ENCODE measurements at regions not wholly inside any gene's neighbourhood (a gene's known extent, or its start where the extent isn't known, plus 50 kb on each side); places are given as distances from the start of the nearest gene placed in this dataset.

DNA sequence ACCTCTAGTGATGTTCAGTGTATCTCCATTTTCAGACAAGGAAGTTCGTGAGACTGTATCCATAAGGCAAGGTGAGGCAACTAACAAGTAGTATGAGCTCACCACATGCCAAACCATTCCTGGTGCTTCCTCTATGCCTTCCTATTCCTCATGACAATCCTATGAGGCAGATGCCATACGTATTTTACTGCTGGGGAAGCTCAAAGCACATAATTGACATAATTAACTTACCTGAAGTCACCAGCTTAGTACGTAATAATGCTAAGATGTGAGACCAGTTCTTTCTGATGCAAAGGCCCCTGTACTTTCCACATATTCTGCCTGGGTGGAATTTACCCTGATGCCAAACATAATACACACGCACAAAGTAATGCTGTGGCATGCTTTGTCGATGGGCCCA, 83.6 kb upstream of the NFIA start:
- Histone ChIP-seq H3K36me3 (ENCODE audit: control insufficient read depth in 2 of 2, extremely low read depth in 1 of 2, insufficient read depth in 1 of 2, low read length in 1 of 2) (no peaks in the 10 kb centered on the region), H3K4me3 (ENCODE audit: control insufficient read depth in 1 of 2, extremely low read depth in 1 of 2, low read length in 1 of 2) (no peak overlapping the region), H3K9me3 (no peaks in the 10 kb centered on the region), H3K4me1 (ENCODE audit: control insufficient read depth in 1 of 2, extremely low read depth in 1 of 2, insufficient read depth in 2 of 2, low read length in 2 of 2) (no peaks in the 10 kb centered on the region), H3K27ac (ENCODE audit: low read length) (no peak overlapping the region), H3K27me3 (replicated peaks in 1 of 2; ENCODE audit: control insufficient read depth in 2 of 2, extremely low read depth in 1 of 2, insufficient read depth in 2 of 2, low read length in 1 of 2) (no peaks in the 10 kb centered on the region)
- H3K4me1 Mint-ChIP-seq, result no peaks in the 10 kb centered on the region
- H3K36me3 Mint-ChIP-seq, result no peaks in the 10 kb centered on the region
- H3K4me3 Mint-ChIP-seq, result no peak overlapping the region
- H3K27me3 Mint-ChIP-seq, result peaks cover 0 to under 1% of the 10 kb centered on the region in 2 donors
- 74% methylated on average over 4 of the region's 5 CpGs for WGBS (ENCODE audit: insufficient coverage)
- ChIA-PET CTCF (no interaction called here), POLR2A (no interaction called here)
- ATAC-seq (replicated peaks in 1 of 4) (no peak), DNase-seq (no peak)
- no peaks in the 10 kb centered on the region for H3K9me3 Mint-ChIP-seq
- no peak overlapping the region for H3K27ac Mint-ChIP-seq

DNA sequence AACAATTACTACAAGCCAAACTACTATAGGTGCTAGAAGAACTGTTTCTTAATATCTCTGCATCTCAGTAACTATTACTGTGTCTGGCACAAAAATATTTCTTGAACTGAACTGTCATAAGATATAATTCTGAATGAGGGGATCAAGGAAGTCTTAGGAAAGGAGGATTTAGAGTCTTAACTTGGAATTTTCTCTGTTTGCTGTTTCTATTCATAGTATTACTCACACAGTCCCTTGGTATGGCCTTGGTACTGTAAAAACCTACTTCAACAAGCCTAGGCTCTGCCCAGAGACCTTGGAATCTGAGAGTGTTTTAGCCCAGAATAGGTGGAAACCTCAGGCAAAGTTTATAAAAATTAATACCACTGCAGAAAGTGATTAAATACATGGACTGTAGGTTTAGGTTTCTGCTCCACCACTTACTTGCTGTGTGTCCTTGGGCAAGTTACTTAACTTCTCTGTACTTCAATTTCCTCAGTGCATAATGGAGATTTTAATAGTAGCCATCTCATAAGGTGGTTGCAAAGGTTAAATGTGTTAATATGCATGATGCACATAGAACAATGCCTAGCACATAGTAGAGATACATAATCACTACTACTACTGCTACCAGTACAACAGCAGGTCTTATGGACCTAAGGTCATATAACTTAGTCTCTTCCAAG, 87.4 kb upstream of the NFIA start:
- CTCF ChIA-PET, result no interaction called here
- ATAC-seq (replicated peaks in 1 of 4), result no peak
- no peaks in the 10 kb centered on the region for H3K4me1 Mint-ChIP-seq

DNA sequence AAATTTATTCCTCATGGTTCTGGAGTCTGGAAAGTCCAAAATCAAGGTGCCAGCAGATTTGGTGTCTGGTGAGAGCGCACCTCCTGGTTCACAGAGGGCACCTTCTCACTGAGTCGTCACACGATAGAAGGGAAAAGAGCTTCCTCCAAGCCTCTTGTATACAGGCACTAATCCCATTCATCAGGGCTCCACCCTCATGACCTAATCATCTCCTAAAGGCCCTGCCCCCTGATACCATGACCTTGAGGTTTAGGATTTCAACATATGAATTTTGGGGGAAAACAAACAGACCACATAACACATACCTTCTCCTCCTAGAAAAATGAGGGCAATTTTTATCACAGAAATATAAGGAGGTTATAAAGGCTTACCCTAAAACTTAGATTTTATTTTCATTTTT, 88.0 kb upstream of the NFIA start:
- no peak overlapping the region for H3K27ac ChIP-seq (ENCODE audit: low read length)
- Mint-ChIP-seq H3K27me3 (peaks cover 0 to 10% of the 10 kb centered on the region in 2 donors), H3K4me1 (no peaks in the 10 kb centered on the region), H3K36me3 (no peaks in the 10 kb centered on the region), H3K27ac (no peak overlapping the region), H3K9me3 (no peaks in the 10 kb centered on the region), H3K4me3 (no peak overlapping the region)
- H3K4me3 ChIP-seq (ENCODE audit: control insufficient read depth in 1 of 2, extremely low read depth in 1 of 2, low read length in 1 of 2), result no peak overlapping the region
- H3K36me3 ChIP-seq (ENCODE audit: control insufficient read depth in 2 of 2, extremely low read depth in 1 of 2, insufficient read depth in 1 of 2, low read length in 1 of 2), result no peaks in the 10 kb centered on the region
- 100% methylated on average over 3 of the region's 3 CpGs for WGBS (ENCODE audit: insufficient coverage)
- ATAC-seq (replicated peaks in 1 of 4), result no peak
- H3K4me1 ChIP-seq (ENCODE audit: control insufficient read depth in 1 of 2, extremely low read depth in 1 of 2, insufficient read depth in 2 of 2, low read length in 2 of 2), result no peaks in the 10 kb centered on the region
- no peaks in the 10 kb centered on the region for H3K9me3 ChIP-seq
- POLR2A ChIA-PET, result no interaction called here
- H3K27me3 ChIP-seq (replicated peaks in 1 of 2; ENCODE audit: control insufficient read depth in 2 of 2, extremely low read depth in 1 of 2, insufficient read depth in 2 of 2, low read length in 1 of 2), result no peaks in the 10 kb centered on the region
- DNase-seq, result no peak
- CTCF ChIA-PET, result no interaction called here

More for the DNA sequence above, 87.4 kb upstream of the NFIA start:
- Histone ChIP-seq H3K27ac (ENCODE audit: low read length) (no peak overlapping the region), H3K36me3 (ENCODE audit: control insufficient read depth in 2 of 2, extremely low read depth in 1 of 2, insufficient read depth in 1 of 2, low read length in 1 of 2) (no peaks in the 10 kb centered on the region), H3K9me3 (no peaks in the 10 kb centered on the region), H3K4me1 (ENCODE audit: control insufficient read depth in 1 of 2, extremely low read depth in 1 of 2, insufficient read depth in 2 of 2, low read length in 2 of 2) (no peaks in the 10 kb centered on the region), H3K27me3 (replicated peaks in 1 of 2; ENCODE audit: control insufficient read depth in 2 of 2, extremely low read depth in 1 of 2, insufficient read depth in 2 of 2, low read length in 1 of 2) (no peaks in the 10 kb centered on the region), H3K4me3 (ENCODE audit: control insufficient read depth in 1 of 2, extremely low read depth in 1 of 2, low read length in 1 of 2) (no peak overlapping the region)
- Mint-ChIP-seq H3K27me3 (peaks cover 0 to 10% of the 10 kb centered on the region in 2 donors), H3K4me3 (no peak overlapping the region), H3K9me3 (no peaks in the 10 kb centered on the region), H3K36me3 (no peaks in the 10 kb centered on the region), H3K27ac (no peak overlapping the region)
- no peak for DNase-seq
- POLR2A ChIA-PET, result interaction anchor here in 1 of 2 donors (0.7 kb wide), 1 partner anchor 34 kb away, joined by 4 read pairs; no protein-coding TSS in a partner anchor

DNA sequence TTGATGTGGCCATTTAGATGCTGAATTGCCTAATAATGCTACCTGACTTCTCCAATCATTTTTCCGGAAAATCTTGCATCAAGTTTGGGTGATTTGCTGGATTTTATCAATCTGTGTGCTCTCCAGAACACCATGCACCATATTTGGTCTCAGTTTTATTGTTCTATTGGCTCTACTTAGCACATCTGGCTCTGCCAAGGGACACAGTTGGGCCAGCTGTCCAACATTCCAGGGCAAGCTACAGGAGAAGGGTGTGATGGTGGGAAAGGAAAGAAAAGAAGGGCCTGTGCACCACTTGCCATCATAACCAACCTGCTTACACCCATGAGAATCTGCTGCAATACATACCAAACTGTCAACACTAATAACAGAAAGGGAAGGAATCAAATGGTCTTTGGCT, 90.2 kb upstream of the NFIA start:
- no peak overlapping the region for H3K4me3 Mint-ChIP-seq
- no CpG with 5 or more reads among the region's 1 CpG for WGBS (ENCODE audit: insufficient coverage)
- no peak overlapping the region for H3K27ac Mint-ChIP-seq
- Histone ChIP-seq H3K4me1 (ENCODE audit: control insufficient read depth in 1 of 2, extremely low read depth in 1 of 2, insufficient read depth in 2 of 2, low read length in 2 of 2) (no peaks in the 10 kb centered on the region), H3K9me3 (no peaks in the 10 kb centered on the region), H3K27ac (ENCODE audit: low read length) (no peak overlapping the region), H3K36me3 (ENCODE audit: control insufficient read depth in 2 of 2, extremely low read depth in 1 of 2, insufficient read depth in 1 of 2, low read length in 1 of 2) (no peaks in the 10 kb centered on the region), H3K4me3 (ENCODE audit: control insufficient read depth in 1 of 2, extremely low read depth in 1 of 2, low read length in 1 of 2) (no peak overlapping the region), H3K27me3 (replicated peaks in 1 of 2; ENCODE audit: control insufficient read depth in 2 of 2, extremely low read depth in 1 of 2, insufficient read depth in 2 of 2, low read length in 1 of 2) (no peaks in the 10 kb centered on the region)
- DNase-seq (no peak), ATAC-seq (replicated peaks in 1 of 4) (no peak)
- ChIA-PET CTCF (interaction anchor here in 1 of 2 donors (0.5 kb wide), 1 partner anchor 147 kb away, joined by 3 read pairs; no protein-coding TSS in a partner anchor), POLR2A (no interaction called here)
- peaks cover 0 to 10% of the 10 kb centered on the region in 2 donors for H3K27me3 Mint-ChIP-seq
- H3K36me3 Mint-ChIP-seq, result no peaks in the 10 kb centered on the region
- no peaks in the 10 kb centered on the region for H3K9me3 Mint-ChIP-seq
- no peaks in the 10 kb centered on the region for H3K4me1 Mint-ChIP-seq

GRCh38 chr1:60990714-60991090, 91.7 kb upstream of the NFIA start:
- DNase-seq (no peak), ATAC-seq (replicated peaks in 1 of 4) (no peak)
- no peaks in the 10 kb centered on the region for H3K9me3 Mint-ChIP-seq
- H3K27me3 Mint-ChIP-seq, result peaks cover 0 to 10% of the 10 kb centered on the region in 2 donors
- H3K4me3 Mint-ChIP-seq, result no peak overlapping the region
- H3K27ac Mint-ChIP-seq, result no peak overlapping the region
- Histone ChIP-seq H3K9me3 (no peaks in the 10 kb centered on the region), H3K4me1 (ENCODE audit: control insufficient read depth in 1 of 2, extremely low read depth in 1 of 2, insufficient read depth in 2 of 2, low read length in 2 of 2) (no peaks in the 10 kb centered on the region), H3K4me3 (ENCODE audit: control insufficient read depth in 1 of 2, extremely low read depth in 1 of 2, low read length in 1 of 2) (no peak overlapping the region), H3K27me3 (replicated peaks in 1 of 2; ENCODE audit: control insufficient read depth in 2 of 2, extremely low read depth in 1 of 2, insufficient read depth in 2 of 2, low read length in 1 of 2) (no peaks in the 10 kb centered on the region), H3K27ac (ENCODE audit: low read length) (no peak overlapping the region), H3K36me3 (ENCODE audit: control insufficient read depth in 2 of 2, extremely low read depth in 1 of 2, insufficient read depth in 1 of 2, low read length in 1 of 2) (no peaks in the 10 kb centered on the region)
- POLR2A ChIA-PET, result interaction anchor here in 1 of 2 donors (0.7 kb wide), 1 partner anchor 747 kb away, joined by 3 read pairs; no protein-coding TSS in a partner anchor
- no peaks in the 10 kb centered on the region for H3K36me3 Mint-ChIP-seq
- H3K4me1 Mint-ChIP-seq, result no peaks in the 10 kb centered on the region
- CTCF ChIA-PET, result no interaction called here
- 97% methylated on average over 4 of the region's 8 CpGs for WGBS (ENCODE audit: insufficient coverage)

DNA sequence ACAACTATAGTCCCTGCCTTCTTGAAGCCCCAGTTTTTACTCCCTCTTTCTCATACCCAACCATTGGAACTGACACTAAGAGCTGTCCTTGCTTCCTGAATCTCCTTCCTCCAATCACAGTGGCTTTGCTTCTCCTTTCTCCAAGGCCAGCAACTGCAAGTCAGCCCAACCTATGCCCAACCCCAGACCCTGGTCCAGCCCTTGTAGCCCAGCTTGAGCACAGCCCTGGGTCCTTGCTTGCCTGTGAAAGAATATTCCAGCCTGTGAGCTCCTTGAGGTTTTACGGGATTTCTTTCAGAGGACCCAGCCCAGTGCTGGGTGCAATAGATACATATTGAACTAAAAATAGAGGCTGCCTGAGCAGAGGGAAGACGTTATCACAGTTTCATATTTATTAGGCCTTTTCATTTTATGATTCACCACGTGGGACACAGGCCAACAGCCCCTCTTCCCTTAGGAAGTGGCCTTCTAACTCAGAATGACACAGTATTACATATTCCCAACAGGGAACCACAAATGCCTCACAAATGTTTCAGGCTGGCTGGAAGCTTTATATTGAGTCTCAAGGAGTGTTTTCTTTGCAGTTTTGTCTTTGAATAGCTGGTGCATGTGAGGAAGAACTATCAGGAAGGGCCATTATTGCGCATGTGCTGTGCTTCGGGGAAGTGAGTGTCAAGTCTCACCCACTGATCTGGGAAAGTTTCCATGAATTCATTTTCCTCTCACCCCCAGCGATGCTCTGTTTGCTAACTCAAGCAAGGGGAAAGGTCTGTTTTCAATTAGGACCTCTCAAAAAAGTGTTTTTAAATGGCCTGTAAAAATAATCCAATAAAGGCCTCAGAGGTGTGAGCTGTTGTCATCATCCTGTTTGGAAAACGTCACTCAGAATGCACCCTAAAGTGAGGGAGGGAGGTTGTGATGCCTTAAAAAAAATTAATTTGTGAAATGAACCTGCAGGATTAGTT, 92.3 kb upstream of the NFIA start:
- no peak for DNase-seq
- Histone ChIP-seq H3K4me3 (ENCODE audit: control insufficient read depth in 1 of 2, extremely low read depth in 1 of 2, low read length in 1 of 2) (no peak overlapping the region), H3K36me3 (ENCODE audit: control insufficient read depth in 2 of 2, extremely low read depth in 1 of 2, insufficient read depth in 1 of 2, low read length in 1 of 2) (no peaks in the 10 kb centered on the region), H3K27me3 (replicated peaks in 1 of 2; ENCODE audit: control insufficient read depth in 2 of 2, extremely low read depth in 1 of 2, insufficient read depth in 2 of 2, low read length in 1 of 2) (no peaks in the 10 kb centered on the region), H3K27ac (ENCODE audit: low read length) (no peak overlapping the region), H3K9me3 (no peaks in the 10 kb centered on the region), H3K4me1 (ENCODE audit: control insufficient read depth in 1 of 2, extremely low read depth in 1 of 2, insufficient read depth in 2 of 2, low read length in 2 of 2) (no peaks in the 10 kb centered on the region)
- POLR2A ChIA-PET, result no interaction called here
- Mint-ChIP-seq H3K27ac (no peak overlapping the region), H3K4me3 (no peak overlapping the region), H3K36me3 (no peaks in the 10 kb centered on the region), H3K27me3 (peaks cover 0 to 10% of the 10 kb centered on the region in 2 donors), H3K9me3 (no peaks in the 10 kb centered on the region), H3K4me1 (no peaks in the 10 kb centered on the region)
- CTCF ChIA-PET, result interaction anchor here in 1 of 2 donors (1.3 kb wide), 1 partner anchor 11 kb away, joined by 3 read pairs; no protein-coding TSS in a partner anchor
- 75% methylated on average over 2 of the region's 7 CpGs for WGBS (ENCODE audit: insufficient coverage)
- ATAC-seq (replicated peaks in 1 of 4), result no peak
